Right lobe of liver (tissue), 4 donors: ENCODE measurements at regions not wholly inside any gene's neighbourhood (a gene's known extent, or its start where the extent isn't known, plus 50 kb on each side); places are given as distances from the start of the nearest gene placed in this dataset.

ENCODE experiments used
- POLR2A ChIP-seq: fragments of 450-650 bp; IDR thresholded peaks from one replicate; pipeline ENCODE4 v1.6.1; 2017; ENCODE audit warnings: antibody characterized with exemption, mild to moderate bottlenecking
- TF ChIP-seq, protein P1 (sequence below), 4 donors: fragments of 200-600 bp in 3 of 4; fragments of 450-650 bp in 1 of 4; IDR thresholded peaks; one replicate each; pipeline versions ENCODE4 v1.5.1 to v1.8.0; 2016 to 2022; ENCODE audit warnings: antibody characterized with exemption in 4 of 4, mild to moderate bottlenecking in 2 of 4
- donor health status: DM: no; HTN: no; CAD: no.
- donor health status: DM: no; HTN: no; CAD: no.
- donor health status: DM: no; HTN: yes; CAD: no.

GRCh38 chr13:71090990-71091389, 776.0 kb downstream of the DACH1 start:
- TF ChIP-seq, protein P1, sequence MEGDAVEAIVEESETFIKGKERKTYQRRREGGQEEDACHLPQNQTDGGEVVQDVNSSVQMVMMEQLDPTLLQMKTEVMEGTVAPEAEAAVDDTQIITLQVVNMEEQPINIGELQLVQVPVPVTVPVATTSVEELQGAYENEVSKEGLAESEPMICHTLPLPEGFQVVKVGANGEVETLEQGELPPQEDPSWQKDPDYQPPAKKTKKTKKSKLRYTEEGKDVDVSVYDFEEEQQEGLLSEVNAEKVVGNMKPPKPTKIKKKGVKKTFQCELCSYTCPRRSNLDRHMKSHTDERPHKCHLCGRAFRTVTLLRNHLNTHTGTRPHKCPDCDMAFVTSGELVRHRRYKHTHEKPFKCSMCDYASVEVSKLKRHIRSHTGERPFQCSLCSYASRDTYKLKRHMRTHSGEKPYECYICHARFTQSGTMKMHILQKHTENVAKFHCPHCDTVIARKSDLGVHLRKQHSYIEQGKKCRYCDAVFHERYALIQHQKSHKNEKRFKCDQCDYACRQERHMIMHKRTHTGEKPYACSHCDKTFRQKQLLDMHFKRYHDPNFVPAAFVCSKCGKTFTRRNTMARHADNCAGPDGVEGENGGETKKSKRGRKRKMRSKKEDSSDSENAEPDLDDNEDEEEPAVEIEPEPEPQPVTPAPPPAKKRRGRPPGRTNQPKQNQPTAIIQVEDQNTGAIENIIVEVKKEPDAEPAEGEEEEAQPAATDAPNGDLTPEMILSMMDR (IDR thresholded peaks at IDR 0.05) = no peak
- no peak for TF ChIP-seq POLR2A
